SHP77 (cell line): ENCODE measurements at regions not wholly inside any gene's neighbourhood (a gene's known extent, or its start where the extent isn't known, plus 50 kb on each side); places are given as distances from the start of the nearest gene placed in this dataset.
"Not testable (repeated sequence)": the region's sequence is repeated elsewhere in the genome, so short reads cannot be mapped to it uniquely, and the experiment has no call there.

Experiments used
- DNase-seq, 2 experiments: peaks; one replicate each; lab custom pipeline; 2025; lab: John Stamatoyannopoulos, UW

- no peak for DNase-seq
These were observed 1005.2 kb downstream of the CCSER2 start for GRCh38 chr10:85333594-85333993.

GRCh38 chr10:85362401-85362800, 1004.2 kb downstream of the GRID1 start:
- DNase-seq, result no peak

- DNase-seq, result no peak
These were observed 989.4 kb downstream of the GRID1 start for GRCh38 chr10:85377029-85377806.

- DNase-seq, result no peak
These were observed 987.3 kb downstream of the GRID1 start for GRCh38 chr10:85379338-85379737.

GRCh38 chr10:85400981-85401695, 965.5 kb downstream of the GRID1 start:
- DNase-seq, result no peak

GRCh38 chr10:85402541-85402940, 964.1 kb downstream of the GRID1 start:
- no peak for DNase-seq

GRCh38 chr10:85407088-85407487, 959.5 kb downstream of the GRID1 start:
- DNase-seq, result no peak

GRCh38 chr10:85408388-85408787, 958.2 kb downstream of the GRID1 start:
- no peak for DNase-seq

- DNase-seq, result not testable (repeated sequence)
These were observed 956.0 kb downstream of the GRID1 start for GRCh38 chr10:85410586-85410985.

- no peak for DNase-seq
These were observed 953.0 kb downstream of the GRID1 start for GRCh38 chr10:85413570-85413969.

GRCh38 chr10:85420501-85421191, 945.9 kb downstream of the GRID1 start:
- DNase-seq, result no peak

- DNase-seq, result no peak
These were observed 945.2 kb downstream of the GRID1 start for GRCh38 chr10:85421421-85421820.

GRCh38 chr10:85429126-85429525, 937.5 kb downstream of the GRID1 start:
- no peak for DNase-seq

- DNase-seq, result no peak
These were observed 935.6 kb downstream of the GRID1 start for GRCh38 chr10:85430991-85431390.

GRCh38 chr10:85433248-85433647, 933.3 kb downstream of the GRID1 start:
- DNase-seq, result no peak

- no peak for DNase-seq
These were observed 921.7 kb downstream of the GRID1 start for GRCh38 chr10:85444868-85445267.

GRCh38 chr10:85445702-85446101, 920.9 kb downstream of the GRID1 start:
- no peak for DNase-seq

- no peak for DNase-seq
These were observed 919.8 kb downstream of the GRID1 start for GRCh38 chr10:85446827-85447226.

- no peak for DNase-seq
These were observed 918.9 kb downstream of the GRID1 start for GRCh38 chr10:85447690-85448089.

- no peak for DNase-seq
These were observed 917.9 kb downstream of the GRID1 start for GRCh38 chr10:85448716-85449115.

GRCh38 chr10:85454386-85454785, 912.2 kb downstream of the GRID1 start:
- DNase-seq, result no peak

GRCh38 chr10:85457191-85457590, 909.4 kb downstream of the GRID1 start:
- DNase-seq, result no peak

- no peak for DNase-seq
These were observed 908.3 kb downstream of the GRID1 start for GRCh38 chr10:85458324-85458723.
